ENCODE measurements at regions not wholly inside any gene's neighbourhood (a gene's known extent, or its start where the extent isn't known, plus 50 kb on each side); places are given as distances from the start of the nearest gene placed in this dataset.
A peak's percentile ranks its signal among the peaks of the same experiment; 100 is the strongest.

DNA sequence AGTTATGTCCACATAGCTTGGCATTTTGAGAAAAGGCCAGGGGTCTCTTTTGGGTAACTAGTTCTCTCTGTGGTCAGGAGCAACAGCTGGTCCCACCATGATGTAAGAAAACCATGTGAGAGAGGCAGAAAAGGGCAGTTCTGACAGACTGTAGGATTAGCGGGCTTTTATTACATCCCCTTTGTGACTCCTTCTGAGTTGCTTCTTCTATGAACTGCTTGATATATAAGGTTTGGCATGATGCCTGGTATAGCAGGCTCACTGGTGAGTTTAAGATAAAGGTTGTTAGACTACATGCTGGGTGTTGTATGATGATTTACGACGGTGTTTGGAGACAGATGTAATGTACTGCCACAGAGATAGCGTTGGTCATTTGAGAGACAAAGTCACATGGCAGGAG, 2308.1 kb upstream of the AGA start:
- no peak for DNase-seq

DNA sequence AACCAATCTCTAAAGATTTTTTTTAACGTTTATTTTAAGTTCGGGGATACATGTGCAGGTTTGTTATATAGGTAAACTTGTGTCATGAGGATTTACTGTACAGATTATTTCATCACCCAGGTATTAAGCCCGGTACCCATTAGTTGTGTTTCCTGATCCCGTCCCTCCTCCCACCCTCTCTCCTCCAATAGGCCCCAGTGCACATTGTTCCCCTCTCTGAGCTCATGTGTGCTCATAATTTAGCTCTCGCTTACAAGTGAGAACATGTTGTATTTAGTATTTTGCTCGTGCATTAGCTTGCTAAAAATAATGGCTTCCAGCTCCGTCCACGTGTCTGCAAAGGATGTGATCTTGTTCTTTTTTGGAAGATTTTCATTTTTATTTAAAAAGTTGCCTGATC, 2309.4 kb upstream of the AGA start:
- DNase-seq: no peak

DNA sequence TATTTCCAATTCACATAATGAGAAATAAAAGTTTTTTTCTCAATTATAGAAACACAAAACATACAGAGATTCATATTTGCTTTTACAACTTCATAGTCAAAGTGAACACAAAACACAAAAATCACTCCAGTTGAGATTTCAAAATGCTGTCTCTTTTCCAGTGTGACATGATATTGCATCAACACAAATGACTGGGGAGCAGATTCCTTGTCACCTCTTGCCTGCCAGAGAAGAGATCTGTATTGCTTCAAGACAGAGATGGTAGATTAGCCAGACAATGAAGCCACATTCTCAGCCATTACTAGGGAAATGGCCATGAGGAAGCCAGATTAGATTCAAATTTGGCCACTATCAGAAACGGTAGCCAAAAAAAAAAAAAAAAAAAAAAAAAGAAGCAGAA, 2313.1 kb upstream of the AGA start:
- DNase-seq: no peak

GRCh38 chr4:179757641-179758040, 2315.4 kb upstream of the AGA start:
- no peak for DNase-seq

- DNase-seq: no peak
Observed at GRCh38 chr4:179762840-179763239, 2320.6 kb upstream of the AGA start.

DNA sequence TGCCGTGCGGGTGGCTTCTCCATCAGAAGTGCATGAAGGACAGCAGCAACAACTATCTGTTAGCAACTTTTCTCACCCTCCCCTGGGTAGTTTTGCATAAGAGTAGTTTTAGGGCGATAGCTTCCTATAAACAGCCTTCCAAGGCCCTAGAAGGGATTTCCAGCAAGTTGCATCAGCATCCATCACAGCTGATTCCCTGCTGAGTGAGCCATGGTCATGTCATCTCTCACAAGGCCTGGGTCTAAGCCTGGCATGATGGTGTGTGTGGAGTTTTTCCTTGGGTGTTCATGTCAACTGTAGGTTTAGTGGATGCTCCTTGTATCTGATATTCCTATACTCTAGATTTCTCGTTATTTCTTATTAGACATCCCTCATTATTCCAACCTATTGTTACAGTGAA, 2324.7 kb upstream of the AGA start:
- DNase-seq: no peak

DNA sequence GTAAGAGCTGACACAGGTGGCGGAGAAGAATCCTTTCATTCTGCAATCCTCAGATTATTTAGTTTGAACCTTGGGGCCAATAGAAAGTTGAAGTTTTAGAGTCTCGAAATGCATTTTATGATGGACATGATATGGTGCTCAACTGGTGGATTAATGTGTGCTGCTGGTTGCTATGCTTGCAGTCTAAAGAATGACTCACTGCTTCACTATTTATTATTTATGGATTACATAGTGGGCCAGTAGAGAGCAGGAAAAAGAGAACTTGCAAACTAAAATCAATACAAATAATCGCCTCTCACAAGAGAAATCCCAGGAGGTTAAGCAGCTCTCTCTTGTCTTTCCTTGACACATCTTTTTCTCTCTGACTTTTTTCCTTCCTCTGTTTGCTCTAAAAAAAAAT, 2326.8 kb upstream of the AGA start:
- no peak for DNase-seq

DNA sequence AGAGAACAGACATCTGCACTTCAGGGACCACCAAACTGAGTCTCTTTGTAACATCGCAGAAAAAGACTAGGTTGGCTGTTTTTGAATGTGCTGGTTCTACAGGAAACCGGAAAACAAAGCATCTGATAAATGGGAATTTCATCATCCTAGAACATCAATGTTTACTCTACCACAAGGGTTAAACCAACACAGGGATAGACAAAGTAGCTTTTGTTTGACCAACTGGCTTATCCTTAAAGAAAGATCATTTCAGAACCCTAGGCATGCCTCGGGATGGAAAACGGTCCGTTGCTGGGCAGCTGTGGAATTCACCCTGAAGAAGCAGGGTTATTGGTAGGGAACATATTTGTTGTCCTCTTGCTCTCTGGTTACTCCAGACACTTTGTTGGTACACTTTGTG, 2355.5 kb upstream of the AGA start:
- no peak for DNase-seq

DNA sequence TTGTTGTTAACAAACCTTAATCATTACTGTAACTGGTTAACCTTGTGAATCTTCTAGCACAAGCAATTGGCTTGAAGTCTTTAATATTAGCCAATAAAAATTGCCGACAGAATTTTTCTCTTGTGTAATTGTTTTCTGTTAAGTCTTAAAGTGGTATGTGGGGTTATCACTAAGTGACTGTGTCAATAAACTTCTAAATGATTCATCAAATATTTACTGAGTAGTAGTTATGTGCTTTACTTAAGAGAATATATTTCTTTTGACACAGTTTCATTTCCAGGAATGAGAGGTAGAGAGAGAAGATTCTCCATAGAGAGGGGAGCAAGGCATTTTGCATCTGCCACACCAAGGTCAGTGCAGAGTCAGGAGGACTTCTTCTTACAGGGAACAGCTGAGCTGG, 2361.6 kb upstream of the AGA start:
- DNase-seq: no peak

DNA sequence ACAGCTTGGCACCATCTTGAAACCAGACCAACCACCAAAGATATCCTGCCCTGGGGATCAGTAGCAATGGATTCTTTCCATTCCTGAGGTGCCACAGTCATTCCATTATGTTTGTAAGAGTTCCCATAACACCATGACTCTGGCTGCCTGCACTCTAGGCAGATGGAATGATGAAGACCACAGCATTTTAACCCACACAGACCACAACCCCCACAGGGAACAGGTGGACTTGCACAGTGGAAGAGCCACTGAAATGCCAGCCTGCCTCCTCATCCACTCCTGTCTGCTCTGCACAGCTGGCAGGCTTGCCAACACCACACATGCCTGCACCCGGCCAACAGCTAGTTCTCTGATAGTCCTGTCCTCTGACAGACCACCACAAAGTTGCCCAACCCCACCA, 2362.2 kb upstream of the AGA start:
- no peak for DNase-seq

GRCh38 chr4:179817317-179817716, 2375.1 kb upstream of the AGA start:
- DNase-seq: no peak

GRCh38 chr4:179823342-179823741, 2381.1 kb upstream of the AGA start:
- DNase-seq: no peak

DNA sequence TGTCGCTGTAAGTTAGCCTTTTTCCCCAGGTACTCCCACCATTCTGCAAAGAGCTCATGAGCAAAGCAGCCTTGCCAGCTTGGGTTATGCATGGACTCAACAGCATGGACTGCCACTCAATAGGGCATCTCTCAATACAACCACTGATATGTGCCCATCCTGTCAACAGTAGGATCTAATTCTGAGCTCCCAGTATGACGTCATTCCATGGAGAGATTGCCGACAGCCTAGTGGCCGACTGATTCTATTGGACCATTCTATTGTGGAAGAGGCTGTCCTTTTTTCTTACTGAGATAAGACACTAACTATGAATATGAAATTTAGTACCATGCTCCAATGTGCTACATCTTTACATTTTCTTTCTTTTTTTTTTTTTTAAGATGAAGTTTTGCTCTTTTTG, 2389.0 kb upstream of the AGA start:
- no peak for DNase-seq

DNA sequence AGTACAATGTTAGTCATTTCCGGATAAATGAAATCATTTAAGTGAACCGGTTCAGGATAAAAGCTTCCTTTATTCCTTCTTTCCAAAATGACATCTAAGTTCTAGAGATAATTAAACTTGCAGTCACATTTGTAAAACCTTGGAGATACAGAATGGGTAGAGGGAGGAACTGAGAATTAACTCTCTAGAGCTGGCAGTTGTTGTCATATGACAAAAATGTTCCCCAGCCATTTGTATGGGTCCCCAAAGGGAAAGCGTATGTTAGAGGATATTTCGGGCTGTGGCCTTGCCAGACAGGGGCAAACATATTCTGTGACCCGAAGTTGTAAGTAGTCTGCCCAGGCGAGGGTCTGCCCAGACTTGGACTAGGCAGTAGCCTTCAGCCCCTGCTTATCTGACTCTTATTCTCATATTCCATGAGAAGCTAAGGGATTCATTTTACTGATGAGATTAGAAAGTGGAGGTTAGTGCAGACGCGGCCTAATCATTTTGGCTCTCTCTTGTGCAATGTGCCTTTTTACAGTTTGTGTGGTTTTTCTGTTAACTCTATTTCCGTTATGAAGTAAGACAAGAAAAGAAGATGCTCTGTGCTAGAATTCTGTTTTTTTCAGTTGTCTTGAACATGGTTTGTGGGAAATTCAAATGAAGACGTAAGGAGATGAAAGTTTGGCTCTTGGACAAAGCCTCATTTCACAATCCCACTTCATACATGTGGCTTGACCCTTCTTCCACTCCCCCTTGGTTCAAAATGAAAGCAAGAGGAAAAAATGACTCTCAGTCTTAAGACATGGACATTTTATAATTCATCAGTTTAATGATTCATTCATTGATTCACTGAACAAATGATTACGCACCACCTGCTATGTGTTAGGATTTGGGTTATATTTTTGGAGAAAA, 2394.2 kb upstream of the AGA start:
- DNase-seq: no peak

GRCh38 chr4:179843370-179843769, 2399.8 kb upstream of the TENM3 start:
- no peak for DNase-seq

DNA sequence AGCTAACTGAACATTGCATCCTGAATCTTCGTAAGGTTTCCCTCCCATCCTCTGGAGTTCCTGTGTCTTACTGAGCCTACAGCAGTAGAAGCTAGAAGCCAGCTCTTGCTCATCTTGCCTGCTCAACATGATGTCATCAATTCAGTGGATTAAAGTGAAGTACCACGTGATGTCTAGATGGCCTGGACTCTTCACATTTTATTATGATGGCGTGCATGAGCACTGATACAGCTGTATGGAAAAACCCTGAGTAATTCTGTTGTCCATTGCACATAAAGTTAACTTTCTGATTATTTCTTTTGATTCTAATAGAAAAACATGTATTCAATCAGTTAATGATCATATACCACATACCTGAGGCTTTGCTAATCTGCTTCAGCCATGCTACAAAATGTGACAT, 2387.7 kb upstream of the TENM3 start:
- DNase-seq: no peak

DNA sequence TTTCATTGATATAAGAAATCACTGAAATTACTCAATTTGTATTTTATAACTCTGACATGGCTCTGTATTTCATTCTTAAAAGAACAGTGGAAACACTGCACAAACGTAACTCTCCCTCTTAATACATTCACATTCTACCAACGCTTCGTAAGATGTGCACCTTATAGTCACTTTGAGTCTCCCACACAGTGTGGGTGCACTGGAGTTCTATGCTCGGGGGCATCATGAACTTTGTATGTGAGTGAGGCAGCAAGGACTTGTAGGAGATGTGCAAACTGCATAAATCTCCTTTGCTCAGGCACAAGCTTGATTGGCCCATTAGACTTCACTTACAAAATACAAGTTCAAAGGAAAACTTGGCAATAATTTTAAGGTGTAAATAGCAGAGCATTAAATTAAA, 2385.0 kb upstream of the TENM3 start:
- no peak for DNase-seq

- peak; percentile 13 to 36 for DNase-seq
Observed at GRCh38 chr4:179867300-179867878, 2375.8 kb upstream of the TENM3 start.

- DNase-seq: no peak
Observed at GRCh38 chr4:179871726-179872125, 2371.5 kb upstream of the TENM3 start.

DNA sequence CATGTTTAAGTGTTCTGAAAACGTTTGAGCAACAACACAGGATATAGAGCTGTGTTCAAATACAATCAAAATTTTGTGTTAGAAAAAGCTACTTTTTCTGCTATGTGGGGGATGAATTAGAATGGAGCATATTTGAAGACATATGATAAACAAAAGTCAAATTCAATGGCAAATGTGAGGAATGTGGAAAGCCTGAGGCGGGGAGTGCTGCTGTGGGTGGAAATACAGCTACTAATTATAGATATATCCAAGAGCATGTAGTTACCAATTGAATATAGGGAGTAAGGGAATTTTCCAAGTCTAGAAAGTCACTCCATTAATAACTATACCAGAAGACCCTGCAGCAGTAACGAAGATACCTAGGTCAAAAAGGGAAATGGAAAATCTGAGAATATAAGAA, 2370.4 kb upstream of the TENM3 start:
- DNase-seq: no peak

GRCh38 chr4:179880756-179881155, 2362.4 kb upstream of the TENM3 start:
- no peak for DNase-seq

DNA sequence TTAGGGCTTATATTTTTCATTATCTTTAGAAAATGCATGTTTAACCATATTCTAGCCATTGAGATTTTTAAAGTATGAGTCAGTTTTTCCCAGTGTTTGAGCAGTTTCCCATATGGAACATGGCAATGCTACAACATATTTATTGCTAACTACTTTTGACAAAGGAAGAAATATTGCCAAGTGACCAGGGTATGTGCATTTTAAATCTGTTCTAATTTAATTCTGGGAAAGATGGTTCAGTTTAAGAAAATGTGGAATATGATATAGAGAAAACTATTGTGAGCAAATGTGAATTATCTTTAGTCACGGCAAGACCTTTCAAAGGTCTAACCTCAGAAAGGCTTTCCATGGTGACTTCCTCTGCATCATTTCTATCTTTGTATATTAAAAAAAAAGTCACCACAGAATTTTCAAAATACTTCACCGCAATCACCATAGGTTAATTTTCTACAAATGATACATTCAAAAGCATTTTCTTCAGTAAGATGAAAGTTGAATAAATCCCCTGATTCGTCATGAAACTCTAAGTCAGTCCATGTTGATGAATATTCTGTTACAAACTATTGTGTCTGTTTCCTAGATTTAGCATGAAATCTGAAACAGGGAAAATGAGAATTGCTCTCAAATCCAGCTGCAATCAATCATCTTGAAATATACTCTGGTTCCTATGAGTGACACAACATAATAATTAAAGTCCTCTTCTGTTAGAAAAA, 2349.0 kb upstream of the TENM3 start:
- DNase-seq: no peak

- DNase-seq: no peak
Observed at GRCh38 chr4:179919587-179919986, 2323.6 kb upstream of the TENM3 start.

GRCh38 chr4:179927473-179927872, 2315.7 kb upstream of the TENM3 start:
- DNase-seq: no peak

Data from activated CD4-positive, alpha-beta T cell treated with anti-CD3 and anti-CD28 coated beads, Interleukin-2, amount 50 U/mL, for 48 hours (primary cell).